Bronchial epithelial cell (primary cell): ENCODE measurements at regions not wholly inside any gene's neighbourhood (a gene's known extent, or its start where the extent isn't known, plus 50 kb on each side); places are given as distances from the start of the nearest gene placed in this dataset.

Source experiments
- DNase-seq: peaks from one replicate; pipeline ENCODE4 v3.0.0-alpha.2; 2010; ENCODE audit warnings: low read depth
- FAIRE-seq: peaks from 2 replicates; lab custom pipeline; 2011; peaks lifted over from hg19 to GRCh38; lab: Jason Lieb, UNC
- H3K27me3 ChIP-seq: 2 replicates; pipeline ENCODE4 v1.5.1; 2011; ENCODE audit warnings: low read length; ENCODE audit not compliant: control insufficient read depth, insufficient read depth
- H3K36me3 ChIP-seq: 2 replicates; pipeline ENCODE4 v1.5.1; 2011; ENCODE audit warnings: low read length; ENCODE audit not compliant: control insufficient read depth, insufficient read depth
- H3K4me3 ChIP-seq: 2 replicates; pipeline ENCODE4 v1.5.1; 2011; ENCODE audit warnings: mild to moderate bottlenecking, low read depth, low read length, control low read depth
- TF ChIP-seq, protein P1 (sequence below): IDR thresholded peaks from 2 replicates; pipeline ENCODE4 v1.5.1; 2011; ENCODE audit warnings: mild to moderate bottlenecking, moderate library complexity, low read length, control low read depth, inconsistent platforms; ENCODE audit not compliant: insufficient read depth, severe bottlenecking

DNA sequence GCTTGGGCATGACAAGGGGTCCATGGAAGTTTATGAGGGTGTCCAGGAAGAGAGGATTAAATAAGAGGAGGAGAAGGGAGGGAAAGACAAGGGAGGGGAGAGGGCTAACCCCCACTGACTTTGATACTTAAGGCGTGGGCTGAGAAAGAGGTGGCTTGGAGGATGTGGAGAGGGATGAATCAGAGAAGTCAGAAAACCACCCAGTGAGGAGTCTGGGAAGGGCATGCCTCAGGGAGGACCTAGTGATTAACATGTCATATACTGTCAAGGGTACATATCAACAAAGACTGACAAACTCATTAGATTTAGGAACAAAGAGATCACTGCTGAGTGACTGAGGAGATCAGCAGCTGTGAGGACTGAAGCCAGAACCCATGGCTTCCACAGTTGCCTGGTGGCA, 145.4 kb downstream of the IRX5 start:
- no peaks in the 10 kb centered on the region for H3K27me3 ChIP-seq
- DNase-seq = peak; percentile 29
- FAIRE-seq = no peak
- TF ChIP-seq, protein P1, sequence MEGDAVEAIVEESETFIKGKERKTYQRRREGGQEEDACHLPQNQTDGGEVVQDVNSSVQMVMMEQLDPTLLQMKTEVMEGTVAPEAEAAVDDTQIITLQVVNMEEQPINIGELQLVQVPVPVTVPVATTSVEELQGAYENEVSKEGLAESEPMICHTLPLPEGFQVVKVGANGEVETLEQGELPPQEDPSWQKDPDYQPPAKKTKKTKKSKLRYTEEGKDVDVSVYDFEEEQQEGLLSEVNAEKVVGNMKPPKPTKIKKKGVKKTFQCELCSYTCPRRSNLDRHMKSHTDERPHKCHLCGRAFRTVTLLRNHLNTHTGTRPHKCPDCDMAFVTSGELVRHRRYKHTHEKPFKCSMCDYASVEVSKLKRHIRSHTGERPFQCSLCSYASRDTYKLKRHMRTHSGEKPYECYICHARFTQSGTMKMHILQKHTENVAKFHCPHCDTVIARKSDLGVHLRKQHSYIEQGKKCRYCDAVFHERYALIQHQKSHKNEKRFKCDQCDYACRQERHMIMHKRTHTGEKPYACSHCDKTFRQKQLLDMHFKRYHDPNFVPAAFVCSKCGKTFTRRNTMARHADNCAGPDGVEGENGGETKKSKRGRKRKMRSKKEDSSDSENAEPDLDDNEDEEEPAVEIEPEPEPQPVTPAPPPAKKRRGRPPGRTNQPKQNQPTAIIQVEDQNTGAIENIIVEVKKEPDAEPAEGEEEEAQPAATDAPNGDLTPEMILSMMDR = no peak
- no peak overlapping the region for H3K4me3 ChIP-seq
- H3K36me3 ChIP-seq = no peaks in the 10 kb centered on the region

DNA sequence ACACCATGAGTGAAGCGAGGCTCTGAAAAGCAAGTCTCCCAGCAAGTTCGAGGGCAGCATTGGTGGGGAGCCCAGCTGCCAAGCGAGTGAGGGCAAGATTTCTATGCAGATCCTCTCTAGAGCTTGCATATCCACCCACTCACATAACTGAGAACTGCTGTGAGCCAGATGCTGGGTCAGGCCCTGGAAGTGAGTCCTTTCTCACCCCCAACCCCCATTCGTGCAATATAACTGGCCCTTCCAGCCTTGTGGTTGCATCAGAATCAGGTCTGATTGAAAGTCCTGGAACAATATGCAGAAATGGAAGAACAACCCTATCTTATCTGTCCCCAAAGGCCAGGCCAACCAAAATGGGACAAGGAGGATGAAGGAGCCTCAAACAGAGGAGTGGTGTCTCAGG, 146.6 kb downstream of the IRX5 start:
- DNase-seq (no peak), FAIRE-seq (no peak)
- H3K27me3 ChIP-seq = no peaks in the 10 kb centered on the region
- no peak overlapping the region for H3K4me3 ChIP-seq
- no peaks in the 10 kb centered on the region for H3K36me3 ChIP-seq
- TF ChIP-seq, protein P1 = no peak

DNA sequence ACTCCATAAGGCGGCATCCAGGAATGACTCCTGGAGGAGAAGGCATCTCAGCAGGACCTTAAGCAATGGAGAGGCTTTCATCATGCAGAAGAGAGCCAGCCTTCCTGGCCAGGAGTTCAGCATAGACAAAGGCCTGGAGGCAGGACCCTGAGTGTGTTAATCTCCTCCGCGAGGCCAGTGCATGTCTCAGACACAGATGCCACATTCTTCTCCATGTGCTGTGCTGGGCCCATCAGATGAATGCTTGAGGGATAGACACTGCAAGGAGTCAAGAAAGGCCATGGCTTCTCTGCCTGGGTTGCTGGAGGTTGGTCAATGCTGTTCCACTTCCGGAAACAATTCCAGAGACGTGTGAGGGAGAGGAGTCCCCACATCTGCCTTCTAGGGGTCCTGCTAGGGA, 147.5 kb downstream of the IRX5 start:
- TF ChIP-seq, protein P1 = no peak
- DNase-seq (no peak), FAIRE-seq (no peak)
- Histone ChIP-seq H3K27me3 (no peaks in the 10 kb centered on the region), H3K4me3 (no peak overlapping the region), H3K36me3 (no peaks in the 10 kb centered on the region)

DNA sequence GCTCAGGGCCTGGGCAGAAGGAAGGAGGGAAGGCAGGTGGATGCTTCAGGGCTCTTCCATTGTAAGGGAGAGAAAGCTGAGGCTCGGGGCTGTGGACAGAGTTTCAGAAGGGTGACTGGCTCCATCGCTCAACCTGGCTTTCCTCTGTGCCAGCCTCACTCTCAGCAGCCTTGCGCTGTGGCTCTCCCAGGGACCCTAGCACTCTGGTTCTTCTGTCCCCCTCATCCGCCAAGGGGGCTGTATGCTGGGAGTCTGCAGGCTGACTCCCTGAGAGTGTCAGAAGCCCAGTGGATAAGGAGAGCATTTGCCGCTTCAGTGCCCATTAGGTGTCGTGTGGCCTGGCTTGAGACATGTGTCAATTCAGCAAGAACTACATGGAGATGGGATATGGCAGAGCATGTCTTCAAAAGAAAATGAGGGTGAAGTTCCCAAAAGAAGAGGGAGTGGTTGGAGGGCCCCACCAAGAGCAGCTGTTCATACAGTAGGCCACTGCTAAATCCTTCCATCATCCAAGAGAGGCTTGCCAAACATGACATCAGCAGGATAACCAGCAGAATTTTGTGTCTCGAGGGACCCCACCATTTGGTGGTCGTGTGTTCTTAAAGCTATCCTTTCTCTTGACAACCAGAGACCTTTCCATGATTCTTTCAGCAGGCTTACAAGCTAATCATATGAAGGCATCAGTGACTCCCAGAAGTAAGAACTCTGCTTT, 148.2 kb downstream of the IRX5 start:
- H3K36me3 ChIP-seq = no peaks in the 10 kb centered on the region

DNA sequence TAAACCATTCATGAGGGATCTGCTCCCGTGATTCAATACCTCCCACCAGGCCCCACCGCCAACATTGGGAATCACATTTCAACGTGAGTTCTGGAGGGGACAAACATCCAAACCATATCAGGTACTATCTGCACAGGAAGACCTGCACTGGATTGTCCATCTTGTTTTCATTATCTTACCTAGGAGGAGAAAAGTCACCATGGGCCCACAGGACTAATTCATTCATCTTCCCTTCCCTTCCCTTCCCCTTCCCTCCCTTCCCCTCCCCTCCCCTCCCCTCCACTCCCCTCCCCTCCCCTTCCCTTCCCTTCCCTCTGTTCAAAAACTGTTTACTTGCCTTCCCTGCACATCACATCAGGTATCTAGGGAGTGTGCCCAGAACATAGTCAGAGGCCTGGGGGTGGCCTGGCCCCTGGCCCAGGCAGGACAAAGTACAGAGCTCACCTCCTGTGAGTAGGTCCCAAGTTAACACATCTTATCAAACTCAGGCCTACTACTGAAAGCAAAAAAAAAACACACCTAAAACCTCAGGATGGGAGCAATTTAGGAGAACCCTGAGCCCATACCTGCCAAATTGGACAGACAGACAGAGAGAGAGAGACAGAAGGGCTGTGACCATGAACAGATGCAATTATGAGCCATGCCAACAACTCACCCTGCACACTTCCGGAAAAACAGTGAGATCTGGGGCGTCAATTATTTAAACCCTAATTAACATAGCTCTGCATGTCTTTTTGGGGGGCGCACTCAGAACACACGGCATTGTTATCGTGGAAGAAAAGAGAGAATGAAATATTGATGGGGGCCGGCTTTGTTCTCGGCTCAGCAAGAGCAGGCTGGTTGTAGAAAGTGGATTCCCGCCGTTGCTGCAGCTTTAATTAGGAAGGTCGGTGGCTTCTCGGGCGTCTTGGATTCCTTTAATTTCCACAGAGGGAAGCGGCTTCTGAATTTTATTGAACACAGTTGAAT, 151.2 kb downstream of the IRX5 start:
- no peak overlapping the region for H3K4me3 ChIP-seq
- DNase-seq = no peak
- H3K27me3 ChIP-seq = no peaks in the 10 kb centered on the region
- TF ChIP-seq, protein P1 = no peak
- FAIRE-seq = no peak
- no peaks in the 10 kb centered on the region for H3K36me3 ChIP-seq

More for the DNA sequence above, 148.2 kb downstream of the IRX5 start:
- H3K27me3 ChIP-seq = no peaks in the 10 kb centered on the region
- TF ChIP-seq, protein P1 = no peak
- H3K4me3 ChIP-seq = no peak overlapping the region
- no peak for DNase-seq
- FAIRE-seq = no peak
